Activated CD4-positive, alpha-beta T cell treated with anti-CD3 and anti-CD28 coated beads, Interleukin-2, amount 50 U/mL, for 24 hours (primary cell): ENCODE measurements at regions not wholly inside any gene's neighbourhood (a gene's known extent, or its start where the extent isn't known, plus 50 kb on each side); places are given as distances from the start of the nearest gene placed in this dataset.
"Not testable (repeated sequence)": the region's sequence is repeated elsewhere in the genome, so short reads cannot be mapped to it uniquely, and the experiment has no call there.

Experiments used
- DNase-seq, 2 donors: peaks; one replicate each; pipeline ENCODE4 v3.0.0-alpha.2; 2020; ENCODE audit warnings: low read depth in 1 of 2, low spot score in 1 of 2

DNA sequence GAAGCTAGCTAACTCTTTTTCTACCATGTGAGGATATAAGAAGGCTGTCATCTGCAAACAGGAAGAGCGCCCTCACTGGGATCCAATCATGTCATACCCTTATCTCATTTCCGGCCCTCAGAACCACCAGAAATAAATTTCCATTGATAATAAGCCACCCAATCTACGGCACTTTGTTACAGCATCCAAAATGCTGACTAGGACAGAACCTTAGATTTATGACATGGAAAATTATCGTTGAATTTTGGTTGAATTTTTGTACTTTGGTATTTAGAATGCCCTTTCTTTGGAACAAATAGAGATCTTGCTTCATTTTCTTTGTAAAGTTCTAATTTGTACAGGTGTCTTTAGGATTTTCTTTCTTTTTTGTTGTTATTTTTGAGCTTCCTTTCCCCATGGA, 53.3 kb upstream of the CYLC2 start:
- DNase-seq = no peak

DNA sequence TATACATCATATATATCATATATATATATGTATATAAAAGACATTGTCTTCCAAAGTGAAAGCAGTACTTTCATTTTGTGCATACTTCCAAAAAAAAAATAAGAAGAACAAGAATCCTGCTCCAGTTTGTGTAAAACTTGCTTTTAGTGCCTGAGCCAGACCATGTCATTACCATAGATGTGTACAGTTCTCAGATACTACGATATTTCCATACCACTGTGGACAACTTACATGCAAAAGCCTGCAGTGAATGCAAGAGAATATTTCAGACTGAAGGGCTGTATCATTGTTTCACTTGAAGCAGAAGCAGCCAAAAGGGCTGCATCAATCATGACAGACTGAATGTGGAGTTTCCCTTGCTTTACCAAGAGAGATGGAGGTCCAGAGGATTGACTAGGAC, 72.6 kb upstream of the CYLC2 start:
- no peak for DNase-seq

DNA sequence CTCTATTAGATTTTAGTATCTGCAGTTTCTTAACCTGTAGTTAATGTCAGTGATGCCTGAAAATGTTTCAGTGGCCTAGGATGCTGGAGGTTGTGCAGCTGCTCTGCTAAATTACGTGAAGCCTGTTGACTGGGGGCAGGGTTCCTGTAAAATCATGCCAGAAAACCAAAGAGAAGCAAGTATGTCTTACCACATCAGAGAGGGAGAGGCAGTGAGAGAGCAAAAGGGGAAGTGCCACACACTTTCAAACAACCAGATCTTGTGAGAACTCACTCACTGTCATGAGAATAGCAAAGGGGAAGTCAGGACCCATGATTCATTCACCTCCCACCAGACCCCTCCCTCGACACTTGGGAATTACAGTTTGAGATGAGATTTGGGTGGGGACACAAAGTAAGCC, 83.9 kb upstream of the CYLC2 start:
- DNase-seq = no peak

DNA sequence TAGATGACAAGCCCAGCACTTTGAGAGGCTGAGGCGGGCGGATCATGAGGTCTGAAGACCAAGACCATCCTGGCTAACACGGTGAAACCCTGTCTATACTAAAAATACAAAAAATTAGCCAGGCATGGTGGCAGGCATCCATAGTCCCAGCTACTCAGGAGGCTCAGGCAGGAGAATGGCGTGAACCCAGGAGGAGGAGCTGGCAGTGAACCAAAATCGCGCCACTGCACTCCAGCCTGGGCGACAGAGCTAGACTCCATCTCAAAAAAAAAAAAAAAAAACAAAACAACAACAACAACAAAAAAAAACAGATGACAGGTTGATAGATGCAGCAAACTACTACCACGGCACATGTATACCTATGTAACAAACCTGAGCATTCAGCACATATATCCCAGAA, 89.3 kb upstream of the CYLC2 start:
- not testable (repeated sequence) for DNase-seq

DNA sequence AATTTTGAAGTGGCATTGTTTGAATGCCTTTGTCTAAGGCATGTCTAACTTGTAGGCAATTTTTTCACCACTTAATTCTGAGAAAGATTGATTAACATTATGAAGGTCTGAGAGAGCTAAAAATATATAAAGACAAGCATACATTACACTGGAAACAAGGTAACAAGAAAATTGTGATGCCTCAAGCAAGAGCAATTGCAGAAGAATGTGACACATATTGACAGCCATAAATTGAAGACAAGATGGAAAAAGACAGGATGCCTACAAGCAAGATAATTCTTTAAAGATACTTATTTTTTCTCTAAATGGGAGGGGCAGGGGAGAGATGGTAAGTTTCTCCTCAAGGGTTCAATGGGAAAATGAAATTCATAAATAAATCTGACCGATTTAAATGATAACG, 103.1 kb upstream of the CYLC2 start:
- no peak for DNase-seq

DNA sequence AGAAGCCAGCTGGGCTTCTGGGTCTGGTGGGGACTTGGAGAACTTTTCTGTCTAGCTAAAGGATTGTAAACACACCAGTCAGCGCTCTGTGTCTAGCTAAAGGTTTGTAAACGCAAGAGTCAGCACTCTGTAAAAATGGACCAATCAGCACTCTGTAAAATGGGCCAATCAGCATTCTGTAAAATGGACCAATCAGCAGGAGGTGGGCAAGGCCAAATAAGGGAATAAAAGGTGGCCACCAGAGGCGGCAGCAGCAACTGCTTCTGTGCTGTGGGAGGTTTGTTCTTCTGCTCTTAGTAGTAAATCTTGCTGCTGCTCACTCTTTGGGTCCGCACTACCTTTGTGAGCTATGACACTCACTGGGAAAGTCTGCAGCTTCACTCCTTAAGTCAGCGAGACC, 106.4 kb upstream of the CYLC2 start:
- DNase-seq = not testable (repeated sequence)

DNA sequence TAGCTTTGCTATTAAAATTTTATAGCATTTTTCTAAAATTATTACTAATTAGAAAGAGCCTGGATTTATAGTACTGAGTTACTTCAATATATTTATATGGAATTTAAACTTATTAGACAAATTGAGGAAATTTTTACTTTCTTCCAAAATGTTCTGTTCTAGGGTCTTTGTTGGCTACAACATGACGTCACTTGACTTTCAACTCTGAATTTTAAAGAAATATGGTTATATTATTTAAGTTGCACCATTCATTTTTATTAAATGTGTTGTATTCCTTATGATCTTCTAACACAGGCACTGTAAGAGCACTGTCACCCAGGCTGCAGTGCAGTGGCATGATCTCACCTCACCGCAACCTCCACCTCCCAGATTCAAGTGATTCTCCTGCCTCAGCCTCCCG, 119.4 kb upstream of the CYLC2 start:
- no peak for DNase-seq

DNA sequence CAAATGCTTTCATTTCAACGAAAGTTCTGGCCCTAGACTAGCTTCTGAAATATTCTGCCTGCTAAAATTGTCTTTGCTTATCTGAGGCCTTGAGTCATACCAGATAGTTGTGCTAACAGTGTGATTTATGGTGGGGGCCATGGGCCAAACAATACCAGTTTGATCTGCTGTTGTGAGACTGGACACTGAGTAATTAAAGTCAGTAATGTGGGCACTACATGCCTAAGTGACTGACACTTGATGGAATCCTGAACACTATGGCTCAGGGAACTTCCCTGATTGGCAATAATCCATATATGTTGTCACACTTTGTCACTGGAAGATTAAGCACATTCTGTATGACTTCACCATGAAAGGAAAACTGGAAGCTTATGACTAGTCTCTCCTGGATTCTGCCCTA, 127.6 kb upstream of the CYLC2 start:
- no peak for DNase-seq

DNA sequence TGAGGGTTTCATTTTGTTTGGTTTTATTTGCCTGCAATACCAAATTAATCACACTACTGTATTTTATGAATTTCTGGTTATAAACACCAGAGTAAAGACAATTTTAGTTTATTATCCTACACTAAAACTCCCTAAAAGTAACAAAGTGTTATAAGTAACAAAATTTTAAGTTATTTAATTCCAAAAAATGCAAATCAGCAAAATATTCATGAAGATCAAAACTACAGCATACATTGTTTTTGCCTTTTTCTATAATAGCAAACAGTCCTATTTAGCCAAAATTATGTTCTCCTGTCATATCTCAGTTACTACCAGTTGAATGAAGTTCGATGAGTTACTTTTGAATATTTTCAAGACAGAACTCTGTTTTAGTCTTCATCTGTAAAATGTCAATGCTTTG, 132.7 kb upstream of the CYLC2 start:
- no peak for DNase-seq

DNA sequence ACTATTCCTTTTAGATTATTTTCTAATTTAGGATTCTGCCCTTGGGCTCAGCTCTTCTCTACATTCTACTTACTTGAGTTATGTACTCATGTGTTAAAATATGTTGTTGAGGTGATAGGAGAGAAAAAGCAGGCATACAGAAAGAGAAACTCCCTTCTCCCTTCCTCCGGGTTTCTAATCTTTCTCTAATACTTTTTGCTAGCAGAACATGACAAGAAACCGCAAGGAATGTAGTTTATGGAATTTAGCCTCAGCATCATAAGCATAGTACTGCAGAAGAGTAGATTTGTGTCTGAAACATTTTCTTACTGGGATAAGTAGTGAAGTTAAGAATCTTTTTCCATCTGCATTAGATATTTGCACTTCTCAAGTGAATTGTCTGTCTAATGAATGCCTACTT, 139.5 kb upstream of the CYLC2 start:
- no peak for DNase-seq

DNA sequence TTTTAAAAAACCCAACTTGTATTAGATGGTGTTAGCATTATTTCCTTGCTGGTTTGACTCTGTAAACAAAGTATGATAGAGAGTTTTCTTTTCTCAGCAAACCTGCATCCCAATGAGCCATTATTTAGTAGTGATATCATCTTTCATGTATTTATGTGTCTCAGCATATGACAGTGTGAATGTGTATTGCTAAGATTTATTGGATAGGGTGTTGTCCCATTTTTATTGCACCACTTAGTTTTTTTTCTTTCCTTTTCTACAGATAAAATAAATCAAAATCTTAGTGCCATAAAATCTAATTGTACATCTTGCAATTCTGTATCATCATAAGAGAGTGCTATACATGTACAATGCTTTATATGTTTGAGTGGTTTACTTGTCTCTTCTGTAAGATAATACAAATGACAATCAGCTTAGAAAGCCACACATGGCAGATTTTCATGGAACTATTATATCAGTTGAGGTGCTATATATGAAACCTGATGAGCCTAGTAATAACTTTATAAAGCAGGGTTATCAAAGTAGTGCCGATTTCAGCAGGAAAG, 149.2 kb upstream of the CYLC2 start:
- no peak for DNase-seq

DNA sequence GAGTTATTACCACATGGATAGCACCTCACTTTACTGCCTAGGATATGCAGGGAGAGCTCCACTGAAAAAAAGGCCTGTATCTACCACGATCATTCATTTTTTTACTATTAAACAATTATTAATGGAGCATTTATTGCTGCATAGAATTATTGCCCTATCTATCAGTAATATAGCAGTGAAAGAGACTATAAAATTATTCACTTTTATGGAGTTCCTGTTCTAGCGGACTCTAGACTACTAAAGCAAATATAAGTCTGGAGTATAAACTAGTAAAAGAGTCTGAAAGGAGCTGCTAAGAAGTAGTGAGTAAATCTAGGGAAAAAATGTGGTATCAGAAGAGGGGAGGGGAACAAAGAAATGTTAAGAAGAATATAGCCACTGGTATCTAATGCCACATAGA, 150.4 kb upstream of the CYLC2 start:
- no peak for DNase-seq

DNA sequence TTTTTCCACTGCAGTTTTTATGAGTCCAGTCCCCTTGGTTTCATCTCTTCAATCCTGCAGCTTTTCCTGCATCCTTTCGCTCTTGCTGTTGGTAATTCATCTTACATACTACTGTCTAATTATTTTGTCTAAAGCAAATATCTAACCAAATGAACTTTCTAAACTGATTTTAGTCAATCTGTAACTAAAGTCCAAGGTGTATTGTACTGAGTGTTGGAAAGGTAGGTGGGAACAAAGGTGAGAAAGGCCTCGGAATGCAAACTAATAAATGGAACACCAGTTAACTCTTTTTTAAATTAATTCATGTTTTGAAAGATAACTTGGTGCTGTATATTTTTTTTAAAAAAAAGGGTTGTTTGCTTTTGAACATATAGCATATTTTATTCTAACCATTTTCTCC, 152.7 kb upstream of the CYLC2 start:
- DNase-seq = no peak

DNA sequence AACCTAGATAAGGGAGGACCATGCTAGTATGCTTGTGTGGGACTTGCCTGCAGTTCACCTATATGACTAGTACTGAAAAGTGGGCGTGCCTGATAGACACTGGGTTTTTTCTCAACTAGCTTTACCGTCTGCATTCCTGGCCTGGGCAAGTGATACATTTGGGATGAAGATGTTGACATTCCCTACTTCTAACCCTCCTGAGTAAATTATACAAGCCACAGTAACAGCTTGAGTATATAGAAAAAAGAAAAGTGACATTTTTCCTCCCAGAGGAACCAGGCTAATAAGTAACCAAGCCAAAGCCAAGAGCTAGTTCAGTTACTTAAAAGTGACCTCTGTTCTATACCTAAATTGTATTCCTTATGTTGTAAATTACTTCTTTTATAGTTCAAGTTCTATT, 153.8 kb upstream of the CYLC2 start:
- no peak for DNase-seq

DNA sequence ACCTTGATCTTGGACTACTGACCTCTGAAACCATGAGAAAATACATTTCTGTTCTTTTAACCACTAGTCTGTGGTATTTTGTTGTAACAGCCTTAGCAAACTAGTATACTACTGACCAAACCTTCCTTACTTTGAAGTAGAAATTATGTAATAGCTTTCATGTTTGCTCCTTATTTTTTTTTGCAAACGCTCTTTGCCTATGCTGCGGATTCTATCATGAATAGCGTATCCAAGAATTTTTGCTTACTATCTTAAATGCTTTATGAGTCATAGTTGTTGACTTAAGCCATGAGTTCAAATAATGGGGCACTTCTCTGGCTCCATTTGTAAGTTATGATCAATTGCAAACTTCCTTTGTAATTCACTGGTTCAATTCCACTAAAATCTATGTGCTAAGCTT, 154.8 kb upstream of the CYLC2 start:
- DNase-seq = no peak

DNA sequence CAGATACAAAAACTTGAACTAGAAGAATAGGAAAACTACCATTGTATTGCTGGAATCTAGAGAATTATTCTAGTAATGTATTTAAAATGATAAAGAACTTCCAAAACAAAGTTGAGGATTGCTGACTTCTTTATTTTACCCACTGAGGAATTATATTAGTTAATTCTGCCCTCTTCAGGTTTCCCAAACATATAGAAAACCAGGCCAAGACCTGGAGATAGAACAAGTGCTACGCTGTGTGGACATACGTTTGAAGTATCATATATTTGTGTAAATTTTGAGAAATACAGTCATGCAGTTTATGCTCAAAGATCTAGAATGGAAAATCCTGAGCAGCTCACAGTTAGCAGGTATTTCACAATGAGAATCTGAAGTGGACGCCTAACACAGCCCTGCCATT, 162.3 kb upstream of the CYLC2 start:
- DNase-seq = no peak

DNA sequence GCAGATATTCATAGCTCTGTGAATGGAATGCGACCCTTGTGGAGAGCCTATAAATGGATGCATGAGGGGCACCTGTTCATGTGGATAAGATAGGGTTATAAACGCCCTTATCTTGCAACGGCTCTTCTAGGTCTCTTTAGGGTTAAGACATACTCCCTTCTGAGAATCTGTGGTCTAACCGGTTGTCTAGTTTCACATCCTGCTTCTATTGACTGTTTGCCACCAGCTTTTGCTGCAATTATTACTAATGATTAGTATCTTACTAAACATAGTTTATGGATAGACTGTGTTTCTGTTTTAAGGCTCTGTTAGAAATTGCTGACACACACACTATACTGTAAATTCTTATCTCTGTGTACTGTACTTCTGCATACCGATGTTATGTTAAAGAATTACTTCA, 198.9 kb upstream of the CYLC2 start:
- no peak for DNase-seq

DNA sequence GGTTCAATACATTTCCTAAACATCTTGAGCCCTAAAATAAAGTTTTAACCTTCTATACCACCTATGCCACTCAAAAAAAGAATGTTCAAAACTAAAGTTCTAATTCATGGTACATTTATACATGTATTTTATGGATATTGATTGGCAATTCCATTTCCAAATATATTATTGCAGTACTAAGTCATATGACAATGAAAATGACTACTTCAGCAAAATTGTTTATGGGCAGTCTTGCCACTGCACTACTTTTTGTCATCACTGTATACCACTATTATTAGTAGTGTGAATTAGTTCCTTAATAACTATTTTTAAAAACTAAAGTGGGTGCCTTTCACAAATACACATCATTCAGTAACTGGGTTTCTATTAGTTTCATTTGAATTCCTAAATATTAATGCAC, 199.6 kb upstream of the CYLC2 start:
- no peak for DNase-seq

DNA sequence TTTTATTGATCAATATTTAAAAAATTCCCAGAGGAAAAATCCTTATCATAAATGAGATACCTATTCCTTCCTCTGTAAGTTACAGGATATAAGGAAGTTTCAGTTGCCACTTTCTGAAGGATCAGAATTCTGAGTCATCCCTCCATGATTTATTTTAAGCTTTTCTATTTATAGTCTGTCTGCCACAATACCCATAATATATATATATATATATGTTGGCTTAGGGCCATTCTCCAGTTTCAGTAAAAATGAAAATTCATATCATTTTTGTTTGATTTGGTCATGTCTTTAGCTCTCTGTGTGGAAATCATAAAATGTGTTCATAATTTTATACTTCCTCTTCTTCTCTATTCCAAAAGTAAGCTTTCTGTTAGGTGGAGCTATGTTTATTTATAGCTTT, 215.8 kb upstream of the CYLC2 start:
- no peak for DNase-seq

DNA sequence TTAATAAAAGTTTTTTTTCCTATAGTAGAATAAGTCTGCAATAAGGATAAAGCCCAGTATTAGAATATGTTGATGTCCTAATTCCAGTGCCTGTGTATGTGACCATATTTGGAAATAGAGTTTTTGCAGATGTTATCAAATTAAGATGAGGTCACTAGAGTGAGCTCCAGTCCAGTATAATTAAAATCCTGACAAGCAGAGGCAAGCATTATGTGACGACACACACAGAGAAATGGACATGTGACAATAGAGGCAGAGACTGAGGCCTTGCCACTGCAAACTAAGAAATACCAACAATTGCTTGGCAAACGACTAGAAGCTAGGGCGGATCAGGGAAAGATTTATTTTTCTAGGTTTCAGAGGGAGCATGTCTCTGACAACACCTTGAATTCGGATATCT, 216.4 kb upstream of the CYLC2 start:
- DNase-seq = no peak

DNA sequence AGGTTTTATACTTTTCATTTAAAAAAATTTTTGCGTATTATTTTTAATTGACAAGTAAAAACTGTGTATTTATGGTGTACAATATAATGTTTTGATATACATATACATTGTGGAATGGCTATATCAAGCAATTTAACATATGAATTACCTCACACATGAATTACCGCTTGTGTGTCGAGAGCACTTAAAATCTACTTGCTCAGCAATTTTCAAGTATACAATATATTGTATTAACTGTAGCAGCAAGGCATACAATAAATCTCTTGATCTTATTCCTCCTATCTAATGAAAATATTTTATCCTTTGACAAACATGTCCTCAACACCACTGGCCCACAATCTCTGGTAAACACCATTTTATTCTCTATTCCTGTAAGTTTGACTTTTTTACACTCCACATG, 224.4 kb upstream of the CYLC2 start:
- no peak for DNase-seq

DNA sequence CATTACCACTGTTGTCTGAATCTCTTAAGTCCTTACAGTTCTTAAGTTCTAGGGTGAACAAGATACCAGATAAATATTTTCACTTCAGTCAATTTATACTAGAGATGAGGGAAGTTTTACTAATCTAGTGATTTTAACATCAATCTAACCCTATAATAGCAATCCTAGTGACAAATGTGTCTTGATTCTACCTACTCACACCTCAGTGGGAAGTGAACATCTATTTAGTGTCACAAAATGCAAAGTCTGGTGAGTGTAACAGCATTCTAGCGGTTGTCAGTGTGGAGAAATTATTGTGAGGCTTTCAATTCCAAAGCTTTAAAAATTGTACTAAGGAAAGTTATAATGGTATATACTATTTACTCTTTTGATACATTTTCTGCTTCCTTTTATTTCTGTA, 225.8 kb upstream of the CYLC2 start:
- DNase-seq = no peak

DNA sequence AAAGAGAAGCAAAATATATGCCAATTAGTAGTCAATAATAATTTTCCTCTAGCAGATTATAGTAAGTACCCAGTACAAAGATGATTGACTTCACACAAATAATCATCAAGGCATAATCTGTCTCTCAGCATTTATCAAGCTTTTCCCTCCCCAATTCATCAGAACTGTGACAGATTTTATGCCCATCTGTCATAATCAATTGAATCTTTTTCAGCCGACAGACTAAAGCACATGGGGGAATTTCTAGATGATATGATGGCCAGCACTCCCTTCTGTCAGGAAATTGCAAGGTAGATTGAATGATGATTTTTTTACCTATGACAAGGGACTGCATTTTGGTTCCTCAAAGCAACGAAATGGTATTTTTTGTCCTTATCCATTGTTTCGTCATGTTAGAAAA, 227.1 kb upstream of the CYLC2 start:
- DNase-seq = no peak

DNA sequence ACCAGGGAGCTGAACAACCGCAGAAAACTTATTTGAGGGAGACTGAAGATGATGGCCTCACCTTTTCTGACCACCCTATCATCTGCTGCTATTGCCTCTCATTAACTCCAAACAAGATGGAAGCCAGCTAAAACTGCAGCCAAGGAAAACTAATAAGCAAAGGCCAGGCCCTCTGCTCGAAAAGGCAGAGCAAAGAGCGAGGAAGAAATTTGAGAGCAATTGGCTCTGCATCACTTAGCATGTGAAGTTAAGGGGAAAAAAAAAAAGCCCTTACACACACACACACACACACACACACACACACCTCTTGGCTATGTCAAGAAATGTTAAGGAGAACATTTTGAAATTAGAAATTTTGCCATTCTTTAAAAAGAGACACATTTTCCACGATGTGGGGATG, 228.1 kb upstream of the CYLC2 start:
- DNase-seq = no peak
